ENCODE measurements at regions not wholly inside any gene's neighbourhood (a gene's known extent, or its start where the extent isn't known, plus 50 kb on each side); places are given as distances from the start of the nearest gene placed in this dataset.

- TF ChIP-seq ZNF462 (CRISPR knock-in tag; IDR thresholded peaks at IDR 0.05) = no peak
- no peak for TF ChIP-seq EZH2phosphoT487 (IDR thresholded peaks at IDR 0.05; ENCODE audit: unreplicated experiment)
- no peak for TF ChIP-seq POLR2AphosphoS5 (IDR thresholded peaks at IDR 0.05; ENCODE audit: low read depth)
- TF ChIP-seq NANOG (IDR thresholded peaks at IDR 0.05; ENCODE audit: borderline replicate concordance) = no peak
- TF ChIP-seq JUNB (IDR thresholded peaks at IDR 0.05; ENCODE audit: unreplicated experiment) = no peak
- TF ChIP-seq ETS1 (IDR thresholded peaks at IDR 0.05) = no peak
- no peak for TF ChIP-seq CREB1 (CRISPR knock-in tag; IDR thresholded peaks at IDR 0.05; ENCODE audit: low read depth)
- no peak for TF ChIP-seq EZH2 (IDR thresholded peaks at IDR 0.05; ENCODE audit: low read depth, unreplicated experiment)
Observed at GRCh38 chr5:130708754-130709153, 456.3 kb downstream of the HINT1 start (continued).

GRCh38 chr5:130706696-130707095, 458.4 kb downstream of the HINT1 start:
- H2AFZ ChIP-seq = peak overlapping the region; percentile 16; the same call in 1 of the 2 replicates
- Mint-ChIP-seq H3K27ac (no peak overlapping the region), H3K36me3 (ENCODE audit: low read depth) (no peaks in the 10 kb centered on the region), H3K27me3 (ENCODE audit: insufficient read depth, low read depth, poor library complexity) (no peaks in the 10 kb centered on the region), H3K4me1 (peaks cover 26% of the 10 kb centered on the region), H3K4me3 (no peak overlapping the region), H3K9me3 (no peaks in the 10 kb centered on the region; the same call in 2 of the 3 replicates)
- no peak overlapping the region for H3K4me3 ChIP-seq
- ATAC-seq (no peak), DNase-seq (ENCODE audit: low spot score) (no peak)
- H3K27ac ChIP-seq (ENCODE audit: low read depth) = no peak overlapping the region
- peaks cover 22% of the 10 kb centered on the region for H3K4me1 ChIP-seq (ENCODE audit: insufficient read depth)
- H3F3A ChIP-seq (replicated peaks; ENCODE audit: low read depth) = no peaks in the 10 kb centered on the region
- no peaks in the 10 kb centered on the region for H3K79me2 ChIP-seq (replicated peaks; ENCODE audit: insufficient read depth)
- H3K27me3 ChIP-seq (ENCODE audit: insufficient read depth) = no peaks in the 10 kb centered on the region
- no peaks in the 10 kb centered on the region for H3K9me2 ChIP-seq (ENCODE audit: insufficient read depth)
- H3K4me2 ChIP-seq = no peak overlapping the region
- no peaks in the 10 kb centered on the region for H3K36me3 ChIP-seq (ENCODE audit: insufficient read depth)
- no peaks in the 10 kb centered on the region for H4K20me1 ChIP-seq (replicated peaks; ENCODE audit: insufficient read depth)
- TF ChIP-seq ZNF331 (CRISPR knock-in tag; IDR thresholded peaks at IDR 0.05; ENCODE audit: low read depth) = no peak
- no peak for TF ChIP-seq JUNB (IDR thresholded peaks at IDR 0.05; ENCODE audit: unreplicated experiment)
- TF ChIP-seq STAT1 (IDR thresholded peaks at IDR 0.05; ENCODE audit: unreplicated experiment) = no peak
- TF ChIP-seq EZH2phosphoT487 (IDR thresholded peaks at IDR 0.05; ENCODE audit: unreplicated experiment) = no peak
- no peak for TF ChIP-seq ETS1 (IDR thresholded peaks at IDR 0.05)
- no peak for TF ChIP-seq ZNF114 (CRISPR knock-in tag; IDR thresholded peaks at IDR 0.05)
- no peak for TF ChIP-seq POLR2AphosphoS5 (IDR thresholded peaks at IDR 0.05; ENCODE audit: low read depth)
- TF ChIP-seq REST (IDR thresholded peaks at IDR 0.05; ENCODE audit: unreplicated experiment) = no peak

Data from GM23338 (cell line).